ENCODE measurements at regions not wholly inside any gene's neighbourhood (a gene's known extent, or its start where the extent isn't known, plus 50 kb on each side); places are given as distances from the start of the nearest gene placed in this dataset.

DNA sequence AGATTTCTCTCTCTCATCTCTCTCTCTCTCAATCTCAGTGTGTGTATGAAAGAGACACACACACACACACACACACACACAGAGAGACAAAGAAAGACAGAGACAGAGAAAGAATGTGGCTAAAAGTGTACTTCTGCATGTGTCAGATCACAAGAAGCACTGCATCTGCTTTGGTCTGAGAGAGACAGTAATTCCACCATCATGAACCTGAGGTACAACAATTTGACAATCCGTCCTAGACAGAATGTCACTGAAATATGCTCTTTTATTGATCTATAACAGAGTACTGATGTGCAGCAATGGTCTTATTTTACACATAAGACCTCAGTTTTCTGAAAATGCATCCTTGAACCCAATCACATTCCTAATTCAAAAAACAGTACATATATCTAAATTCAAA, 576.2 kb upstream of the SMIM31 start:
- no peak overlapping the region for H2BK120ac ChIP-seq (ENCODE audit: low read depth, low read length)
- no peaks in the 10 kb centered on the region for H3K27me3 ChIP-seq (ENCODE audit: insufficient read depth, low read length, poor library complexity)
- no peak overlapping the region for H2AK5ac ChIP-seq (ENCODE audit: low read length)
- H3K4me1 ChIP-seq (ENCODE audit: control insufficient read depth, low read depth, low read length) = no peaks in the 10 kb centered on the region
- H3K4me3 ChIP-seq (ENCODE audit: low read length) = no peak overlapping the region
- H3K4ac ChIP-seq (ENCODE audit: low read depth, low read length) = no peak overlapping the region
- no peak overlapping the region for H3K4me2 ChIP-seq (ENCODE audit: low read length)
- no peaks in the 10 kb centered on the region for H3K36me3 ChIP-seq (ENCODE audit: control insufficient read depth, insufficient read depth, low read length)
- H3K79me1 ChIP-seq (ENCODE audit: low read length) = no peaks in the 10 kb centered on the region
- no peaks in the 10 kb centered on the region for H3K79me2 ChIP-seq (ENCODE audit: control insufficient read depth, insufficient read depth, low read length)
- no peak overlapping the region for H3K56ac ChIP-seq (ENCODE audit: low read length)
- DNase-seq = no peak
- no CpG with 5 or more reads among the region's 1 CpG for WGBS (ENCODE audit: extremely low coverage, insufficient coverage, low lambda C conversion rate)
- no peak overlapping the region for H2BK5ac ChIP-seq (ENCODE audit: low read length)
- H3K27ac ChIP-seq (ENCODE audit: low read depth, low read length) = no peak overlapping the region
- no peak overlapping the region for H3K18ac ChIP-seq (ENCODE audit: low read length)
- no peak overlapping the region for H3K9ac ChIP-seq (ENCODE audit: low read length)
- H3K23ac ChIP-seq (ENCODE audit: low read length) = no peak overlapping the region
- no peak overlapping the region for H2BK15ac ChIP-seq (replicated peaks; ENCODE audit: low read depth)
- no peak overlapping the region for H4K8ac ChIP-seq (ENCODE audit: low read depth, low read length)
- no peak overlapping the region for H4K5ac ChIP-seq (ENCODE audit: low read length)

DNA sequence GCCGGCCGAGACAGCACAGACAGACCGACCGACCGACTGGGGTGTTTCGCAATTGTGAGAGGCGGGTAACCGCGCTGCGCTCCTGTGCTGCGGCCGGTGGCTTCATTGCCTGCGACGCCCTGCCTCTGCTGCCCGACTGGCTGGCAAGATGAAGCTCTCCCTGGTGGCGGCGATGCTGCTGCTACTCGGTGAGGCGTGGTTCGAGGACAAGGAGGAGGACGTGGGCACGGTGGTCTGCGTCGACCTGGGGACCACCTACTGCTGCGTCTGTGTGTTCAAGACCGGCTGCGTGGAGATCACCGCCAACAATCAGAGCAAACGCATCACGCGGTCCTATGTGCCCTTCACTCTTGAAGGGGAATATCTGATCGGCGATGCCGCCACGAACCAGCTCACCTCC, 565.7 kb upstream of the SMIM31 start:
- no peak overlapping the region for H3K9ac ChIP-seq (ENCODE audit: low read length)
- no peaks in the 10 kb centered on the region for H3K79me2 ChIP-seq (ENCODE audit: control insufficient read depth, insufficient read depth, low read length)
- no peak overlapping the region for H3K4me2 ChIP-seq (ENCODE audit: low read length)
- H3K23ac ChIP-seq (ENCODE audit: low read length) = no peak overlapping the region
- WGBS (ENCODE audit: extremely low coverage, insufficient coverage, low lambda C conversion rate) = no CpG with 5 or more reads among the region's 35 CpGs
- H3K79me1 ChIP-seq (ENCODE audit: low read length) = no peaks in the 10 kb centered on the region
- no peak overlapping the region for H2AK5ac ChIP-seq (ENCODE audit: low read length)
- H3K4ac ChIP-seq (ENCODE audit: low read depth, low read length) = no peak overlapping the region
- H3K36me3 ChIP-seq (ENCODE audit: control insufficient read depth, insufficient read depth, low read length) = no peaks in the 10 kb centered on the region
- no peaks in the 10 kb centered on the region for H3K27me3 ChIP-seq (ENCODE audit: insufficient read depth, low read length, poor library complexity)
- no peak overlapping the region for H3K27ac ChIP-seq (ENCODE audit: low read depth, low read length)
- no peak overlapping the region for H3K56ac ChIP-seq (ENCODE audit: low read length)
- no peak overlapping the region for H4K8ac ChIP-seq (ENCODE audit: low read depth, low read length)
- no peak overlapping the region for H3K4me3 ChIP-seq (ENCODE audit: low read length)
- no peak overlapping the region for H2BK120ac ChIP-seq (ENCODE audit: low read depth, low read length)
- no peak overlapping the region for H2BK15ac ChIP-seq (replicated peaks; ENCODE audit: low read depth)
- no peak overlapping the region for H2BK5ac ChIP-seq (ENCODE audit: low read length)
- no peak for DNase-seq
- H3K18ac ChIP-seq (ENCODE audit: low read length) = no peak overlapping the region
- H4K5ac ChIP-seq (ENCODE audit: low read length) = no peak overlapping the region
- H3K4me1 ChIP-seq (ENCODE audit: control insufficient read depth, low read depth, low read length) = no peaks in the 10 kb centered on the region

- Histone ChIP-seq H4K5ac (ENCODE audit: low read length) (no peak overlapping the region), H3K27ac (ENCODE audit: low read depth, low read length) (no peak overlapping the region), H3K4ac (ENCODE audit: low read depth, low read length) (no peak overlapping the region), H2AK5ac (ENCODE audit: low read length) (no peak overlapping the region), H2BK5ac (ENCODE audit: low read length) (no peak overlapping the region), H3K56ac (ENCODE audit: low read length) (no peak overlapping the region), H2BK120ac (ENCODE audit: low read depth, low read length) (peak overlapping the region; percentile 28), H3K9ac (ENCODE audit: low read length) (no peak overlapping the region), H4K8ac (ENCODE audit: low read depth, low read length) (no peak overlapping the region), H3K18ac (ENCODE audit: low read length) (no peak overlapping the region), H2BK15ac (replicated peaks; ENCODE audit: low read depth) (no peak overlapping the region), H3K4me1 (ENCODE audit: control insufficient read depth, low read depth, low read length) (no peaks in the 10 kb centered on the region), H3K79me1 (ENCODE audit: low read length) (no peaks in the 10 kb centered on the region), H3K27me3 (ENCODE audit: insufficient read depth, low read length, poor library complexity) (no peaks in the 10 kb centered on the region), H3K36me3 (ENCODE audit: control insufficient read depth, insufficient read depth, low read length) (no peaks in the 10 kb centered on the region), H3K79me2 (ENCODE audit: control insufficient read depth, insufficient read depth, low read length) (no peaks in the 10 kb centered on the region), H3K4me3 (ENCODE audit: low read length) (no peak overlapping the region), H3K23ac (ENCODE audit: low read length) (no peak overlapping the region), H3K4me2 (ENCODE audit: low read length) (no peak overlapping the region)
- DNase-seq = no peak
- no CpG with 5 or more reads among the region's 5 CpGs for WGBS (ENCODE audit: extremely low coverage, insufficient coverage, low lambda C conversion rate)
These were observed 561.1 kb upstream of the SMIM31 start for GRCh38 chr4:164192844-164193243.

DNA sequence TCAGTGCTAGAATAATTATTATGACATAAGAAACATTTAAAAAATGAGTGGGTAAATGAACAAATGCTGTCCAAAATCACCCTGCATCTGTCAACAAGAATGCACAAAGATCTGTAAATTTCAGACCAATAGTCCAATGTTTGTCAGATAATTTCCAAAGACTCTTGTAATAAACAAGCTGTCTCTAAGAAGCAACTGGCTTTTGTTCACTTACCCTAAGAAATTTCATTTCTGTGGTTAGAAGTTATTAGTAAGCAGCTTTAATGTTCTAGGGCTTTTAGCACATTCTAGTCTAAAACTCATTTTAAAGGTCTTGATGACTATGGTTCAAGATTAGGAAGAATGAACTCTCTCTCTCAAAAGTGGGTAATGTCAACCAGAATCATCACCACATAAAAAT, 560.3 kb upstream of the SMIM31 start:
- Histone ChIP-seq H3K4me1 (ENCODE audit: control insufficient read depth, low read depth, low read length) (no peaks in the 10 kb centered on the region), H3K4me3 (ENCODE audit: low read length) (no peak overlapping the region), H3K56ac (ENCODE audit: low read length) (no peak overlapping the region), H3K79me2 (ENCODE audit: control insufficient read depth, insufficient read depth, low read length) (no peaks in the 10 kb centered on the region), H3K79me1 (ENCODE audit: low read length) (no peaks in the 10 kb centered on the region), H3K9ac (ENCODE audit: low read length) (no peak overlapping the region), H3K23ac (ENCODE audit: low read length) (no peak overlapping the region), H3K27me3 (ENCODE audit: insufficient read depth, low read length, poor library complexity) (no peaks in the 10 kb centered on the region), H4K5ac (ENCODE audit: low read length) (no peak overlapping the region), H3K27ac (ENCODE audit: low read depth, low read length) (no peak overlapping the region), H3K18ac (ENCODE audit: low read length) (no peak overlapping the region), H2BK120ac (ENCODE audit: low read depth, low read length) (no peak overlapping the region), H2AK5ac (ENCODE audit: low read length) (no peak overlapping the region), H3K36me3 (ENCODE audit: control insufficient read depth, insufficient read depth, low read length) (no peaks in the 10 kb centered on the region), H3K4ac (ENCODE audit: low read depth, low read length) (no peak overlapping the region), H2BK5ac (ENCODE audit: low read length) (no peak overlapping the region), H2BK15ac (replicated peaks; ENCODE audit: low read depth) (no peak overlapping the region), H3K4me2 (ENCODE audit: low read length) (no peak overlapping the region), H4K8ac (ENCODE audit: low read depth, low read length) (no peak overlapping the region)
- DNase-seq = no peak

DNA sequence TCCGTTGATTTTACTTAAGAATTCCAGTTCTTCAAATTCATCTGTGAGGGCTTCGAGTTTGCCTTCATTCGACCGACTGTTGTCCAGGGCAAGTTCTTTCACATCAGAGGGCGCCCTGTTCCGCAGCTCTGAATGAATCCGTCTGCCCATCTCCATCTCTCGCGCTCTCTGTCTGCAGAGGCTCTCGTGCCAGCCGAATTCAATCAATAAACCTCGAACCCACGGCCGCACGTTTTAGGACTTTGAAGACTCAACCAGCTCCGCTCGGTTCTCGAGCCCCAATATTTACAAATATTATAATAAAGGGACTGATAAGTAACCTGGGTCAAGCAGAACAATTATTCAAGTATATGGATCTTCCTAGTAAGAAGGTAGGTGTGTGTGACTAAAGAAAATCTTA, 556.4 kb upstream of the SMIM31 start:
- no peak overlapping the region for H4K5ac ChIP-seq (ENCODE audit: low read length)
- no peaks in the 10 kb centered on the region for H3K36me3 ChIP-seq (ENCODE audit: control insufficient read depth, insufficient read depth, low read length)
- no peaks in the 10 kb centered on the region for H3K79me1 ChIP-seq (ENCODE audit: low read length)
- H3K18ac ChIP-seq (ENCODE audit: low read length) = no peak overlapping the region
- no peak overlapping the region for H3K4me3 ChIP-seq (ENCODE audit: low read length)
- no peak overlapping the region for H2BK120ac ChIP-seq (ENCODE audit: low read depth, low read length)
- no peak overlapping the region for H3K4me2 ChIP-seq (ENCODE audit: low read length)
- no peak for DNase-seq
- H2AK5ac ChIP-seq (ENCODE audit: low read length) = no peak overlapping the region
- H2BK15ac ChIP-seq (replicated peaks; ENCODE audit: low read depth) = no peak overlapping the region
- WGBS (ENCODE audit: extremely low coverage, insufficient coverage, low lambda C conversion rate) = no CpG with 5 or more reads among the region's 18 CpGs
- no peak overlapping the region for H2BK5ac ChIP-seq (ENCODE audit: low read length)
- no peak overlapping the region for H4K8ac ChIP-seq (ENCODE audit: low read depth, low read length)
- no peaks in the 10 kb centered on the region for H3K79me2 ChIP-seq (ENCODE audit: control insufficient read depth, insufficient read depth, low read length)
- no peak overlapping the region for H3K56ac ChIP-seq (ENCODE audit: low read length)
- no peaks in the 10 kb centered on the region for H3K4me1 ChIP-seq (ENCODE audit: control insufficient read depth, low read depth, low read length)
- no peaks in the 10 kb centered on the region for H3K27me3 ChIP-seq (ENCODE audit: insufficient read depth, low read length, poor library complexity)
- H3K27ac ChIP-seq (ENCODE audit: low read depth, low read length) = no peak overlapping the region
- no peak overlapping the region for H3K23ac ChIP-seq (ENCODE audit: low read length)
- no peak overlapping the region for H3K9ac ChIP-seq (ENCODE audit: low read length)
- H3K4ac ChIP-seq (ENCODE audit: low read depth, low read length) = no peak overlapping the region

- Histone ChIP-seq H3K79me2 (ENCODE audit: control insufficient read depth, insufficient read depth, low read length) (no peaks in the 10 kb centered on the region), H3K4me2 (ENCODE audit: low read length) (no peak overlapping the region), H3K18ac (ENCODE audit: low read length) (no peak overlapping the region), H2BK5ac (ENCODE audit: low read length) (no peak overlapping the region), H3K4me1 (ENCODE audit: control insufficient read depth, low read depth, low read length) (no peaks in the 10 kb centered on the region), H3K23ac (ENCODE audit: low read length) (no peak overlapping the region), H4K8ac (ENCODE audit: low read depth, low read length) (no peak overlapping the region), H3K4me3 (ENCODE audit: low read length) (no peak overlapping the region), H2BK15ac (replicated peaks; ENCODE audit: low read depth) (no peak overlapping the region), H2BK120ac (ENCODE audit: low read depth, low read length) (no peak overlapping the region), H3K4ac (ENCODE audit: low read depth, low read length) (peak overlapping the region; percentile 55), H3K79me1 (ENCODE audit: low read length) (no peaks in the 10 kb centered on the region), H2AK5ac (ENCODE audit: low read length) (no peak overlapping the region), H3K36me3 (ENCODE audit: control insufficient read depth, insufficient read depth, low read length) (no peaks in the 10 kb centered on the region), H4K5ac (ENCODE audit: low read length) (no peak overlapping the region), H3K27me3 (ENCODE audit: insufficient read depth, low read length, poor library complexity) (no peaks in the 10 kb centered on the region), H3K27ac (ENCODE audit: low read depth, low read length) (no peak overlapping the region), H3K56ac (ENCODE audit: low read length) (no peak overlapping the region), H3K9ac (ENCODE audit: low read length) (no peak overlapping the region)
- no peak for DNase-seq
- no CpG with 5 or more reads among the region's 4 CpGs for WGBS (ENCODE audit: extremely low coverage, insufficient coverage, low lambda C conversion rate)
These were observed 550.5 kb upstream of the SMIM31 start for GRCh38 chr4:164203476-164203875.
